HG02884 (cell line): ENCODE measurements at regions not wholly inside any gene's neighbourhood (a gene's known extent, or its start where the extent isn't known, plus 50 kb on each side); places are given as distances from the start of the nearest gene placed in this dataset.

Experiments
- ATAC-seq: cut with Tn5 transposase; IDR thresholded peaks from one replicate; pipeline ENCODE4 v1.9.1; 2021; ENCODE audit warnings: mild to moderate bottlenecking, moderate library complexity; ENCODE audit not compliant: unreplicated experiment

GRCh38 chr5:152337484-152337883 lies 67.6 kb downstream of the NMUR2 start:
- ATAC-seq = no peak

DNA sequence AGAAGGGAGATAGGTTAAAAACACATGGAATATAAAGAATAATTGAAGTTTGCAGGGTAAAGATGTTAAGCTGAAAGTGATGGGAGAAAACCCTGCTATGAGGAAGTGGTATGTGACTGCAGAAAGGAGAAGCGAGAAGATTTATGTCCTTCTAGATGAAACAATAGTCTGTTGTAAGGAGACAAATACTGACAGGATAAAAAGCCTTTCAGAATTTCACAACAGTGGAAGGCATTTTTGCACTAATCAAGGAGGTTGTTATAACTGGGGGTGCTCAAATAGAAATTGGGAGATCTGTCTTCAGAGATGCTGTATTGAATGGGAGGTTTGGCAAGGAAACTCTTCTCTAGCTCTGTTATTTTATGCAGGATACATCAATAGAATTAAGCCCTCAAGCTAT lies 69.6 kb downstream of the NMUR2 start:
- no peak for ATAC-seq

DNA sequence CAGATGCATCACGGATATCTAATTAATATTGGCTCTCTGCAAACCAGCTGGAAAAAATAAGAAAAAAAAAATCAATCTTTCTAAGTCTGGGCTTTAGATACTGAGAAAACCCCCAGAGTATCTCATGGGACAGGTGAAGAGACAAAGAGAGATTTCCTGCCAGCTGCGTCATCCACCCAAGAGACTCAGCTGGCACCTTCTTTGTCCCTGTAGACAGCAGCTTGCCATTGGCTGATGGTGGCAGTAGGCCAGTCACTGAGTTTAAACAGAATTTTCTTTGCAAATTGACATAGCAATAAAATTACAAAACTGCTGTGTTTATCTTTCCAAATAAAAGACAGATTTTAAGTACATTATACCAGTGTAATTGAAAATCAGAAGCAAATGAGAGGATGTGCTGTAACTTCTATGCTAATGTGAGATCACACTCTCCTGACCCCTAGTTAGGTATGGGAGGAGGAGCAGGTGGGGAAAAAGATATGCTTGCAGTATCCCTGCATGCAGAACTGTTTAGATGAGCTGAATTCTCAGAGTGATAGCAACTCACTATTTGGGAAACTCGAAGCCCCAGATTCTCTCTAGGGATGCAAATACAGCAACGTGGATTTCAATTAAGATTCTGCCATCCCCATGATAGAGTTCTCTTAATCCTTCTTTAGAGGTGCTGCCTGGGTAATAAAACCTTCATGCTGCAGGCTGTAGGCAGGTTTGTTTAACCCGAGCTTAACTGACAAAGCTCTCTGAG lies 72.2 kb downstream of the NMUR2 start:
- no peak for ATAC-seq

DNA sequence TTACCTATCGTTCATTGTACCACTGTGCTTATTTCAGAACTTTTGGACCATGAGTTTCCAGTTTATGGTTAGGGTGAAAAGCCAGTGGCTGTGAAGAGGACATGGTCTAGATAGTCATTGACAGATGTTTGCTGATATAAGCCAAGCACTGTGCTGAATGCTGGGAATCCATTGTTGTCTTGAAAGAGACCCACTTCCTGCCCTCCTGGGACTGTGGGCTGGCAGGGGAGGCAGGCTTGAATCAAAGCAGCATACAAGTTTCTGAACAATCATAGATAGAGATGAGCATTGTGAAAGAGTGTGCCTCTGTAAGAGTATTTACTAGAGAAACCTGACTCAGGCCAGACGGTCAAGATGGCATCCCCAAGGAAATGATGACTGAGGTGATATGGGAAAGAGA lies 73.4 kb downstream of the NMUR2 start:
- no peak for ATAC-seq

DNA sequence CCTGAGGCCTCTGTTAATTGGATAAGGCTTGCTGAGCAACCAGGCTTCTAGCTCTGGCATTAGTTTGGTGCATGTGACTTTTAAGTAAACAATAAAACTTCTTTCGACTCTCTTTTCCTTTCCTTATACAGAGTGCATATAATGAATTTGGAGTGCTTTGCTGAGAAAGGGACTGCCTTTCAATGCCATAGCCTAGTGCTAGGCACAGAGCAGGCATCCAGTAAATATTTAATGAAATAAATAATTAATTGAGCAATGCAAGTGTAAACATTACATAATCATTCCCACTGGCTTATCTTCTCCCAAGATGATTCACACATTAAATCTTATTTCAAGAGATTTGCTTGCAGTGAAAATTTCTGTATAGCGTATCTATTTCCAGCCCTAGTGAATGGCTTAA lies 74.1 kb downstream of the NMUR2 start:
- ATAC-seq = no peak

DNA sequence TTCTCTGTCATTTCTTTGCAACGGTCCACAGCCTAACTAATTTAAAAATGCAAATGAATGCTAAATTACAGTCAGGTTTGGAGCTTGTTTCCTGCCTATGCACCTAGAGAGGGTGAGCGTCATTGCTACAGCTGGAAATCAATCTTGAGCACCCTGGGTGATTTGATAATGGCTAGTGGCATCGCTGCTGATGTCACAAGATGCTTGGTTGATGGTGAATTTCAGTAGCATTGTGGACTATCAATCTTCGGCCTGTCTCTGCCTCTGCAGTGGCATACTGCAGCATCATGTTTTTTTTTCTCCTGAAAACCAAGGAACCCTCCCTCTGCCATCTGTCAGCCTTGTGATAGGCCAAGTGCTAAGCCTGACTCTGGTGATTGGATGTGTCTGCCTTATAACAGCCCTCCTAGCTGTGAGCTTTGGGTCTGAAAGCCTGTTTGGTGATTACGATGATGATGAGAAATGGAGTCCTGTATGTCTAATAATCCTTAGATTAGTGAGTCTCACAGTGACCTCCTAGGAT lies 75.3 kb downstream of the NMUR2 start:
- ATAC-seq = no peak

DNA sequence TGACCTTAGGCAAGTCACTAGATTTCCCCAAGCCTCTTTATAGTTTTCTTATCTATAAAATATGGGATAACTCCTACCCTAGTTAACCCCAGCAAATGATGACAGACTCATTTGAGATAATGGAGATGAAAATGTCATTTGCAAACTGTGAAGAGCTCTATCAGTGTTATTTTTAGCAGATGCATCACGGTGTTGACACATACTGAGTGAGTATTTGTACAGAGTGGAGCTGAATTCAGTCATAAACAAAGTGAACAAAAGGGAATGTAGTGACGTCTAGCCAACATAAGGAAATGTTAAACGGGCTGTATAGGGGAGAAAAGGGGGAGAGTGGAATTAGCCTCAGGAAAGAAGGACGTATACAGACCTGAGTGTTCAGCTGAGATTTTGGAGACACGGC lies 75.9 kb downstream of the NMUR2 start:
- no peak for ATAC-seq

DNA sequence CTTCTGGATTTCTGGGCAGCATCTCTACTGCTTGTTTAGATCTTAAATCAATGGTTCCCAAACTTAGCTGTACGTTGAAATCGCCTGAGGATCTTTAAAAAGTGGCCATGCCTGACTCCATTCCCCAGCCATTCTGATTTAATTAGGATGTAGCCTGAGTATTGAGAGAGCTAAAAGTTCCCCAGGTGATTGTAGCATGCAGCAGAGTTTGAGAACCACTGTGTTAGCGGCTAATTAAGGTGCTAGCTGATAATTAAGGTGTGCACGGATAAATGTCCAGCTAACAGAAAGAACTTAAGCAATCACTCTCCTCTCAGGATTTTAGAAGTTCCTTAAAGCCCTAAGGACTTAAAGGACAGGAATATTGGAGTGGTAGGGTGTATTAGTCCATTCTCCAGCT lies 89.1 kb downstream of the NMUR2 start:
- no peak for ATAC-seq

- no peak for ATAC-seq
Measured at GRCh38 chr5:152314196-152314829, 90.8 kb downstream of the NMUR2 start.

DNA sequence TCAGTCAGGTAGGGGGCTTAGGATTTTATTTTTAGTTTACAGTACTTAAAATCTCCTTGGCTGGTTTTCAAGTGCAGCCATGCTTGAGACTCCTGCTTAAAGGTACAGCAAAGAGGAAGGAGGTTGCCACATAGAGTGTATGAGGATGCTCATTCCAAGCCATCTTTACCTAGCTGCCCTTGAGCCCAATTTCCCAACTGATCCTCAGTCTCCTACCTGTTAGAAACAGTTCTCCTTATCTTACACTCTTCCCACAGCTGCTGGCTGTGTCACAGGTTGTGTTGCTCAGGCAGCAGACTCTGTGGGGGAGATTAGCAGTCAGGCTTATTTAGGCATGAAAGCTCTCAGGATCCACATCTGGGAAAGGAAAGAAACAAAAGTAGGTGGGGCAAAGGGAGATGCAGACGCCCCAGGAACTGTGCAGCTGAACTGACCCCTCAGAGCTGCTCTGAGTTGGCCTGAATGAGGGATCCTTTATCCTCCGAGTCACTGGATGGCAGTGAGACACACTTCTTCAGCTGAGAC lies 95.1 kb downstream of the NMUR2 start:
- ATAC-seq = no peak

- no peak for ATAC-seq
Measured at GRCh38 chr5:152306386-152306785, 98.7 kb downstream of the NMUR2 start.

DNA sequence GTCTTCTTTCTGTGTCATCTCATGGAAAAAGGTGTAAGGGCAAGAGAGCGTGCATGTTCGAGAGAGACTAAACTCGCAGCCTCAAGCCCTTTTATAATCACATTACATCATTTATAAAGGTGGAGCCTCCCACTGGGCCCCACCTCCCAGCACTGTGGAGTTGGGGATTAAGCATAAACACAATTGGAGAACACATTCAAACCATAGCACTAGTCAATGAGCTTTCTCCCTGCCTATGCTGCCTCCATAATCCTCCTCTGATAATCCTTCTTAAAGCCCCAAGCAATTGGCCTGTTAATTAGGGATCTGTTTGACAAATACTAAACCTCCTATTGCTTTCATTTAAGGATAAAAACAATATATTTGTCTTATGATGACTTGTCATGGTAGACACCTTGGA lies 99.6 kb downstream of the NMUR2 start:
- no peak for ATAC-seq

- no peak for ATAC-seq
Measured at GRCh38 chr5:152303841-152304240, 101.2 kb downstream of the NMUR2 start.

DNA sequence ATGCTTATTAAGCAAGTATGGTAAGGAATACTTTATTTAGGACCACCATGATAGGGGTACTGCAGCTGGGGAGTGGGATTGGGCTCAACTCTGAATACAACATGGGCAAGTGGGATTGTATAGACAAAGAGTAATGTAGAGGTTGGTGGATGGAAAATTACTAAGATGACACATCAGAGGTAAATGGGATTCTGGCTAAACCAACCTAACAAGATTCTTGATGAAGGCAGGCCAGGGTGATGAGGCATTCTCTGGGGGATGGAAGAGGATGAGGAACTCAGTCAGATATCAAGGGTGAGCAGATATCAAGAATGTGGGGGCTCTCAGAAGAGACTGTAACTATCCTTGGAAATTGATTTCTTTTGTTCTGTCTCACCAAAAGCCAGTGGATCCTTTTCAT lies 107.2 kb downstream of the NMUR2 start:
- no peak for ATAC-seq

- no peak for ATAC-seq
Measured at GRCh38 chr5:152293189-152293588, 111.9 kb downstream of the NMUR2 start.

DNA sequence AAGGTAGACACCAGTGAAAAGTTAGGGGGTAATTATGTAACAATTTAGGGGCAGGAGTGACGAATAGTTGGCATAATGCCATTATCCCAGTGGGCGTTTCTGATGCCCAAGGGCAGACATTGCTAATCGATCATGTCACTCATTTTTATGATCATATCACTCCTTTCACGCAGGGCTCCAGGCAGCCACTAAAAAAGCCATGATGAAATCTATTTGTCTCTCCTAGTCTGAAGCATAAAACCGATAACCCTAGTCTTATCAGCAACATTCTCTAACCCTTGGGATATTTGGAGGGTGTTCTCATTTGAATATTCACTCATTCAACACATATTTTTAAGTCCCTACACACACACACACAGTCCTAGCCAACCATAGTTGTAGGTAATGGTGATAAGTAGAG lies 114.9 kb downstream of the NMUR2 start:
- ATAC-seq = no peak

DNA sequence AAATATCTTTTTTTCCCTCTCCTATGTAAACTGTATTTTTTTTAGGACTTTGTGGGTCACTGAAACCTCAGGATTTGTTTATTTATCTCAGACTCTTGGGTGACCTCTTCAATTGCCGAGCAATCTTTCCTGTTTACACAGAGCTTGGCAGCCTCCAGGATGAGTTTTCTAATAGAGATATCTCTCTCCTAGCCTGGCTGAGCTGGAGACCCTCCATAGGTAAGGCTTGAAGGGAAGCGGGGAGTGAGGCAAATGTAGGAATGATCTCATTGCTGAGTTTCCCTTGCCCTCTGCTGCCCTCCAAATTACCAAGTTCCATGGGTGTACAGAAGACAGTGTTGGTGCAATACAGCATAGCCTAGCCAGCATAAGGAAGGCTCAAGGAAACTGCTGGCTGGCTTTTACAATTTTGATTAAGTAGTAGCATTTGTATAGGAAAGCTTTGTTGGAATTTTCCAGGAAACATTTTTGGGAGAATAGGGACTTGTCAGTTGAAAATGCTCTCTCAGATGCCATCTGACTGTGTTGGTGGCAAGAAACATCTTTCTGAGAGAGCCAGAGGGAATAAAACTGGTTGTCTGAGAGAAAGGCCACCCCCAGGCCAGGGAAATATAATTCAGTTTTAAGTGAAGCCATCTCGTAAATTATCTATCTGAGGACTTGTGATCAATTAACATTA lies 116.0 kb downstream of the NMUR2 start:
- no peak for ATAC-seq

GRCh38 chr5:152288499-152288898 lies 116.6 kb downstream of the NMUR2 start:
- no peak for ATAC-seq

GRCh38 chr5:152285764-152286163 lies 119.3 kb downstream of the NMUR2 start:
- ATAC-seq = no peak

GRCh38 chr5:152282331-152282730 lies 122.7 kb downstream of the NMUR2 start:
- ATAC-seq = no peak

- no peak for ATAC-seq
Measured at GRCh38 chr5:152277936-152278335, 127.1 kb downstream of the NMUR2 start.

DNA sequence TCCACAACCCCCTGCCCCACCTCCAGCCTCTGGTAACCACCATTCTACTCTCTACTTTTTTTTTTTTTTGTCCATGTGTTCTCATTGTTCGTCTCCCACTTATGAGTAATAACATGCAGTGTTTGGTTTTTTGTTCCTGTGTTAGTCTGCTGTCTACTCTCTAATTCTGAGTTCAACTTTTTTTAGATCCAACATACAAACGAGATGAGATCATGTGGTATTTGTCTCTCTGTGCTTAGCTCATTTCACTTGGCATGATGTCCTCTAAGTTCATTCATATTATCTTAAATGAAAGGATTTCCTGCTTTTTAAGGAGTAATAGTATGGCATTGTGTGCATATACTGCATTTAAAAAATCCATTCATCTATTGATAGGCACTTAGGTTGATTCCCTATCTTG lies 130.9 kb downstream of the NMUR2 start:
- ATAC-seq = no peak
